Cardiac muscle cell (in vitro differentiated cells and primary cell): ENCODE measurements at regions not wholly inside any gene's neighbourhood (a gene's known extent, or its start where the extent isn't known, plus 50 kb on each side); places are given as distances from the start of the nearest gene placed in this dataset.

ENCODE experiments used
- DNase-seq, 2 donors: peaks; one replicate each; pipeline versions ENCODE4 v3.0.0 to v3.0.0-alpha.2; 2010 to 2017; ENCODE audit warnings: low read depth in 1 of 2, low spot score in 1 of 2
- H3K27ac ChIP-seq: fragments of 200-600 bp; sonication (generic); 2 replicates; pipeline ENCODE4 v1.5.1; 2016
- H3K27me3 ChIP-seq: fragments of 200-600 bp; sonication (generic); 2 replicates; pipeline ENCODE4 v1.6.0; 2016; ENCODE audit warnings: control low read depth
- H3K36me3 ChIP-seq: fragments of 200-600 bp; sonication (generic); 2 replicates; pipeline ENCODE4 v1.5.1; 2016; ENCODE audit warnings: control low read depth
- H3K4me1 ChIP-seq: fragments of 200-600 bp; sonication (generic); 2 replicates; pipeline ENCODE4 v1.8.1; 2017; ENCODE audit warnings: low read depth, mild to moderate bottlenecking, mixed run types
- H3K4me3 ChIP-seq: fragments of 200-600 bp; sonication (generic); 2 replicates; pipeline ENCODE4 v1.5.1; 2016; ENCODE audit warnings: mild to moderate bottlenecking
- H3K9me3 ChIP-seq: fragments of 200-600 bp; sonication (generic); 2 replicates; pipeline ENCODE4 v1.5.1; 2017; ENCODE audit warnings: low read depth, mild to moderate bottlenecking, control low read depth
- TF ChIP-seq, protein P1 (sequence below): IDR thresholded peaks from 2 replicates; pipeline ENCODE4 v1.5.1; 2012; ENCODE audit warnings: low read depth, mild to moderate bottlenecking, low read length

- no peaks in the 10 kb centered on the region for H3K27me3 ChIP-seq
- TF ChIP-seq, protein P1, sequence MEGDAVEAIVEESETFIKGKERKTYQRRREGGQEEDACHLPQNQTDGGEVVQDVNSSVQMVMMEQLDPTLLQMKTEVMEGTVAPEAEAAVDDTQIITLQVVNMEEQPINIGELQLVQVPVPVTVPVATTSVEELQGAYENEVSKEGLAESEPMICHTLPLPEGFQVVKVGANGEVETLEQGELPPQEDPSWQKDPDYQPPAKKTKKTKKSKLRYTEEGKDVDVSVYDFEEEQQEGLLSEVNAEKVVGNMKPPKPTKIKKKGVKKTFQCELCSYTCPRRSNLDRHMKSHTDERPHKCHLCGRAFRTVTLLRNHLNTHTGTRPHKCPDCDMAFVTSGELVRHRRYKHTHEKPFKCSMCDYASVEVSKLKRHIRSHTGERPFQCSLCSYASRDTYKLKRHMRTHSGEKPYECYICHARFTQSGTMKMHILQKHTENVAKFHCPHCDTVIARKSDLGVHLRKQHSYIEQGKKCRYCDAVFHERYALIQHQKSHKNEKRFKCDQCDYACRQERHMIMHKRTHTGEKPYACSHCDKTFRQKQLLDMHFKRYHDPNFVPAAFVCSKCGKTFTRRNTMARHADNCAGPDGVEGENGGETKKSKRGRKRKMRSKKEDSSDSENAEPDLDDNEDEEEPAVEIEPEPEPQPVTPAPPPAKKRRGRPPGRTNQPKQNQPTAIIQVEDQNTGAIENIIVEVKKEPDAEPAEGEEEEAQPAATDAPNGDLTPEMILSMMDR: no peak
- no peak overlapping the region for H3K4me3 ChIP-seq
- no peak overlapping the region for H3K27ac ChIP-seq
- H3K36me3 ChIP-seq: no peaks in the 10 kb centered on the region
- DNase-seq: no peak
- H3K9me3 ChIP-seq: no peaks in the 10 kb centered on the region
- H3K4me1 ChIP-seq: no peaks in the 10 kb centered on the region
These were observed 259.4 kb upstream of the SSTR1 start for GRCh38 chr14:37948266-37948665.

- no peaks in the 10 kb centered on the region for H3K4me1 ChIP-seq
- no peaks in the 10 kb centered on the region for H3K36me3 ChIP-seq
- DNase-seq: no peak
- no peaks in the 10 kb centered on the region for H3K27me3 ChIP-seq
- no peak overlapping the region for H3K4me3 ChIP-seq
- TF ChIP-seq, protein P1: no peak
- no peaks in the 10 kb centered on the region for H3K9me3 ChIP-seq
- no peak overlapping the region for H3K27ac ChIP-seq
These were observed 239.0 kb upstream of the SSTR1 start for GRCh38 chr14:37968664-37969240.

GRCh38 chr14:37969511-37969979, 238.2 kb upstream of the SSTR1 start:
- Histone ChIP-seq H3K9me3 (no peaks in the 10 kb centered on the region), H3K27ac (no peak overlapping the region), H3K4me3 (no peak overlapping the region), H3K4me1 (no peaks in the 10 kb centered on the region), H3K36me3 (no peaks in the 10 kb centered on the region), H3K27me3 (no peaks in the 10 kb centered on the region)
- DNase-seq: no peak
- TF ChIP-seq, protein P1: no peak

DNA sequence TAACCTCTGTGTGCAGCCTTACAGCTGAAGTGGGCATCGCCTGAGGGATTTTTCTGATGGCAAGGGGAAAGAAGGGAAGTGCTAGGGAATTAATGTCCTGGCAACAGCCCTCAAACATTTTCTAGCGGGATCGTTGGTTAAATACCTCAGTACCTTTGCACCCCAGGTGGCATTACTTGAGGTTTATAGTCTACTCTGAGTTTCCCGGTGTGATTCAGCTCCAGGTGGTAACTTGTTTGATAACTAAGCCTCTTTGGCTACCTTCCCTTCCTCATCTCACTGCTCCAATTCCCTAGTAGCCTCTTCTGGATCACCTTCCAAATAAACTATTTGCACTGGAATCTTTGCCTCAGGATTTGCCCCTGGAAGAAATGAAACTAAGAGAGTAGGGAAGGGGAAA, 237.0 kb upstream of the SSTR1 start:
- Histone ChIP-seq H3K9me3 (no peaks in the 10 kb centered on the region), H3K36me3 (no peaks in the 10 kb centered on the region), H3K4me3 (no peak overlapping the region), H3K4me1 (no peaks in the 10 kb centered on the region), H3K27ac (no peak overlapping the region), H3K27me3 (no peaks in the 10 kb centered on the region)
- TF ChIP-seq, protein P1: no peak
- DNase-seq: no peak

- Histone ChIP-seq H3K27ac (no peak overlapping the region), H3K9me3 (no peaks in the 10 kb centered on the region), H3K27me3 (no peaks in the 10 kb centered on the region), H3K4me3 (no peak overlapping the region), H3K4me1 (no peaks in the 10 kb centered on the region), H3K36me3 (no peaks in the 10 kb centered on the region)
- TF ChIP-seq, protein P1: no peak
- DNase-seq: no peak
These were observed 234.5 kb upstream of the SSTR1 start for GRCh38 chr14:37972941-37973887.
